ENCODE measurements at regions not wholly inside any gene's neighbourhood (a gene's known extent, or its start where the extent isn't known, plus 50 kb on each side); places are given as distances from the start of the nearest gene placed in this dataset.

DNA sequence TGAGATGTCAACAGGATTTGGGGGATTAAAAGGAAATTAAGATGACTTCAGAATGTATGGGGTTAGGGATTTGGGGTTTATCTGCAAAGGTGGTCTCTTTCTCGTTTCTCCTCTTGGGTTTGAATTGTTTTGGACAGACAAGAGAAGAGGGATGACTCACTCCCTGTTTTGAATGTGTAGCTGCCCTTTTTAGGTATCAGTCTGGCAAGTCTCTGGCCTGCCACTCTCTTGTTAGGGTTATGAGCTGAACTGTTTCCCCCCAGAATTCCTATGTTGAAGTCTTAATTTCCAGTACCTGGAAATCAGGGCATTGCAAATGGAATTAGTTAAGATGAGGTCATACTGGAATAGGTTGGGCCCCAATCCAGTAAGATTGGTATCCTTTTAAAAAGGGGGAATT is 291.7 kb downstream of the MEX3B start:
- TF ChIP-seq, protein P1, sequence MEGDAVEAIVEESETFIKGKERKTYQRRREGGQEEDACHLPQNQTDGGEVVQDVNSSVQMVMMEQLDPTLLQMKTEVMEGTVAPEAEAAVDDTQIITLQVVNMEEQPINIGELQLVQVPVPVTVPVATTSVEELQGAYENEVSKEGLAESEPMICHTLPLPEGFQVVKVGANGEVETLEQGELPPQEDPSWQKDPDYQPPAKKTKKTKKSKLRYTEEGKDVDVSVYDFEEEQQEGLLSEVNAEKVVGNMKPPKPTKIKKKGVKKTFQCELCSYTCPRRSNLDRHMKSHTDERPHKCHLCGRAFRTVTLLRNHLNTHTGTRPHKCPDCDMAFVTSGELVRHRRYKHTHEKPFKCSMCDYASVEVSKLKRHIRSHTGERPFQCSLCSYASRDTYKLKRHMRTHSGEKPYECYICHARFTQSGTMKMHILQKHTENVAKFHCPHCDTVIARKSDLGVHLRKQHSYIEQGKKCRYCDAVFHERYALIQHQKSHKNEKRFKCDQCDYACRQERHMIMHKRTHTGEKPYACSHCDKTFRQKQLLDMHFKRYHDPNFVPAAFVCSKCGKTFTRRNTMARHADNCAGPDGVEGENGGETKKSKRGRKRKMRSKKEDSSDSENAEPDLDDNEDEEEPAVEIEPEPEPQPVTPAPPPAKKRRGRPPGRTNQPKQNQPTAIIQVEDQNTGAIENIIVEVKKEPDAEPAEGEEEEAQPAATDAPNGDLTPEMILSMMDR (conservative IDR thresholded peaks at IDR 0.05): no peak
- no peak for TF ChIP-seq ZFX (IDR thresholded peaks at IDR 0.05)

Data from C4-2B (cell line).